GM12875 (cell line): ENCODE measurements at regions not wholly inside any gene's neighbourhood (a gene's known extent, or its start where the extent isn't known, plus 50 kb on each side); places are given as distances from the start of the nearest gene placed in this dataset.

Experiments
- H3K4me3 ChIP-seq: one replicate; pipeline ENCODE4 v1.5.1; 2011; ENCODE audit warnings: low read depth, low read length, control low read depth
- CTCF ChIP-seq: IDR thresholded peaks from 2 replicates; pipeline ENCODE4 v1.5.1; 2011; ENCODE audit warnings: low read depth, mild to moderate bottlenecking, control low read depth, inconsistent platforms, low read length, moderate library complexity, borderline replicate concordance; ENCODE audit not compliant: insufficient read depth

GRCh38 chr10:3866332-3866731 is 81.3 kb upstream of the KLF6 start:
- no peak for TF ChIP-seq CTCF
- no peak overlapping the region for H3K4me3 ChIP-seq

- no peak for TF ChIP-seq CTCF
- H3K4me3 ChIP-seq: no peak overlapping the region
These were observed 80.6 kb upstream of the KLF6 start for GRCh38 chr10:3865565-3865964.

- no peak for TF ChIP-seq CTCF
- H3K4me3 ChIP-seq: no peak overlapping the region
These were observed 76.8 kb upstream of the KLF6 start for GRCh38 chr10:3861795-3862194.

- TF ChIP-seq CTCF: no peak
- no peak overlapping the region for H3K4me3 ChIP-seq
These were observed 73.2 kb upstream of the KLF6 start for GRCh38 chr10:3858051-3858845.

- TF ChIP-seq CTCF: no peak
- no peak overlapping the region for H3K4me3 ChIP-seq
These were observed 72.3 kb upstream of the KLF6 start for GRCh38 chr10:3857318-3857717.

GRCh38 chr10:3856593-3856992 is 71.6 kb upstream of the KLF6 start:
- no peak for TF ChIP-seq CTCF
- H3K4me3 ChIP-seq: no peak overlapping the region
